Hepatocyte (in vitro differentiated cells): ENCODE measurements at regions not wholly inside any gene's neighbourhood (a gene's known extent, or its start where the extent isn't known, plus 50 kb on each side); places are given as distances from the start of the nearest gene placed in this dataset.

Experiments used
- EZH2 ChIP-seq: fragments of 200-600 bp; sonication (generic); IDR thresholded peaks from 2 replicates; pipeline ENCODE4 v1.6.1; 2016; ENCODE audit warnings: antibody characterized with exemption, mild to moderate bottlenecking, borderline replicate concordance
- EZH2phosphoT487 ChIP-seq: fragments of 200-600 bp; sonication (generic); IDR thresholded peaks from one replicate; pipeline ENCODE4 v1.6.1; 2018; ENCODE audit warnings: antibody characterized with exemption, mild to moderate bottlenecking, low read depth, moderate library complexity; ENCODE audit not compliant: unreplicated experiment, severe bottlenecking
- TF ChIP-seq, protein P1 (sequence below): fragments of 200-600 bp; sonication (generic); IDR thresholded peaks from 2 replicates; pipeline ENCODE4 v1.5.1; 2016; ENCODE audit warnings: antibody characterized with exemption, mild to moderate bottlenecking; ENCODE audit not compliant: poor library complexity

- TF ChIP-seq, protein P1, sequence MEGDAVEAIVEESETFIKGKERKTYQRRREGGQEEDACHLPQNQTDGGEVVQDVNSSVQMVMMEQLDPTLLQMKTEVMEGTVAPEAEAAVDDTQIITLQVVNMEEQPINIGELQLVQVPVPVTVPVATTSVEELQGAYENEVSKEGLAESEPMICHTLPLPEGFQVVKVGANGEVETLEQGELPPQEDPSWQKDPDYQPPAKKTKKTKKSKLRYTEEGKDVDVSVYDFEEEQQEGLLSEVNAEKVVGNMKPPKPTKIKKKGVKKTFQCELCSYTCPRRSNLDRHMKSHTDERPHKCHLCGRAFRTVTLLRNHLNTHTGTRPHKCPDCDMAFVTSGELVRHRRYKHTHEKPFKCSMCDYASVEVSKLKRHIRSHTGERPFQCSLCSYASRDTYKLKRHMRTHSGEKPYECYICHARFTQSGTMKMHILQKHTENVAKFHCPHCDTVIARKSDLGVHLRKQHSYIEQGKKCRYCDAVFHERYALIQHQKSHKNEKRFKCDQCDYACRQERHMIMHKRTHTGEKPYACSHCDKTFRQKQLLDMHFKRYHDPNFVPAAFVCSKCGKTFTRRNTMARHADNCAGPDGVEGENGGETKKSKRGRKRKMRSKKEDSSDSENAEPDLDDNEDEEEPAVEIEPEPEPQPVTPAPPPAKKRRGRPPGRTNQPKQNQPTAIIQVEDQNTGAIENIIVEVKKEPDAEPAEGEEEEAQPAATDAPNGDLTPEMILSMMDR: no peak
- TF ChIP-seq EZH2 (no peak), EZH2phosphoT487 (no peak)
Observed at GRCh38 chr5:126052791-126053190, 370.4 kb upstream of the GRAMD2B start.
